GM23338 (cell line): ENCODE measurements at regions not wholly inside any gene's neighbourhood (a gene's known extent, or its start where the extent isn't known, plus 50 kb on each side); places are given as distances from the start of the nearest gene placed in this dataset.

Source experiments
- ATAC-seq: fragments of 200-7000 bp; cut with Tn5 transposase; 3 replicates; pipeline ENCODE4 v1.9.1; 2020
- DNase-seq: peaks from one replicate; pipeline ENCODE4 v3.0.0-alpha.2; 2015; ENCODE audit warnings: low spot score
- H2AFZ ChIP-seq: fragments of 200-600 bp; sonication (generic); 2 replicates; pipeline ENCODE4 v1.8.0; 2016; ENCODE audit warnings: antibody characterized with exemption, mild to moderate bottlenecking, moderate library complexity
- H3F3A ChIP-seq: fragments of 200-600 bp; sonication (generic); replicated peaks from 2 replicates; pipeline ENCODE4 v1.8.0; 2017; ENCODE audit warnings: antibody characterized with exemption, mixed run types, low read depth
- H3K27ac ChIP-seq: fragments of 200-600 bp; sonication (generic); 2 replicates; pipeline ENCODE4 v1.6.1; 2016; ENCODE audit warnings: low read depth
- H3K27me3 ChIP-seq: fragments of 200-600 bp; sonication (generic); 2 replicates; pipeline ENCODE4 v1.8.0; 2016; ENCODE audit warnings: mild to moderate bottlenecking, mixed run types, moderate library complexity; ENCODE audit not compliant: insufficient read depth
- H3K36me3 ChIP-seq: fragments of 200-600 bp; sonication (generic); 2 replicates; pipeline ENCODE4 v1.8.0; 2016; ENCODE audit warnings: mild to moderate bottlenecking; ENCODE audit not compliant: insufficient read depth
- H3K4me1 ChIP-seq: fragments of 200-600 bp; sonication (generic); 2 replicates; pipeline ENCODE4 v1.8.0; 2016; ENCODE audit warnings: mild to moderate bottlenecking, moderate library complexity; ENCODE audit not compliant: insufficient read depth
- H3K4me2 ChIP-seq: fragments of 200-600 bp; sonication (generic); 2 replicates; pipeline ENCODE4 v1.7.1; 2017; ENCODE audit warnings: mixed run types
- H3K4me3 ChIP-seq: fragments of 200-600 bp; sonication (generic); 2 replicates; pipeline ENCODE4 v1.6.1; 2016; ENCODE audit warnings: mixed run types
- H3K79me2 ChIP-seq: fragments of 200-600 bp; sonication (generic); replicated peaks from 2 replicates; pipeline ENCODE4 v1.8.0; 2017; ENCODE audit warnings: mild to moderate bottlenecking; ENCODE audit not compliant: insufficient read depth
- H3K9me2 ChIP-seq: fragments of 200-600 bp; sonication (generic); 2 replicates; pipeline ENCODE4 v1.8.0; 2017; ENCODE audit not compliant: insufficient read depth
- H4K20me1 ChIP-seq: fragments of 200-600 bp; sonication (generic); replicated peaks from 2 replicates; pipeline ENCODE4 v1.8.0; 2017; ENCODE audit warnings: mild to moderate bottlenecking; ENCODE audit not compliant: insufficient read depth
- H3K27ac Mint-ChIP-seq: 2 replicates; pipeline ENCODE4 v1.8.0; 2020; ENCODE audit warnings: inconsistent platforms, mild to moderate bottlenecking, moderate library complexity, mixed read lengths
- H3K27me3 Mint-ChIP-seq: 3 replicates; pipeline ENCODE4 v1.8.0; 2022; ENCODE audit warnings: low read depth, mild to moderate bottlenecking, moderate library complexity, mixed read lengths, inconsistent platforms; ENCODE audit not compliant: insufficient read depth, poor library complexity
- H3K36me3 Mint-ChIP-seq: 3 replicates; pipeline ENCODE4 v1.8.0; 2021; ENCODE audit warnings: low read depth, mild to moderate bottlenecking, inconsistent platforms, moderate library complexity, mixed read lengths
- H3K4me1 Mint-ChIP-seq: 3 replicates; pipeline ENCODE4 v1.8.0; 2020; ENCODE audit warnings: mild to moderate bottlenecking, inconsistent platforms, mixed read lengths
- H3K4me3 Mint-ChIP-seq: 3 replicates; pipeline ENCODE4 v1.8.0; 2021; ENCODE audit warnings: moderate library complexity, mild to moderate bottlenecking, inconsistent platforms, mixed read lengths
- H3K9me3 Mint-ChIP-seq: 3 replicates; pipeline ENCODE4 v1.8.0; 2020; ENCODE audit warnings: moderate library complexity, mild to moderate bottlenecking, inconsistent platforms, mixed read lengths
- CREB1 ChIP-seq: fragments of 250-450 bp; sonication (Bioruptor Pico); IDR thresholded peaks from 2 replicates; pipeline ENCODE4 v1.5.0; 2020; ENCODE audit warnings: low read depth, mild to moderate bottlenecking, moderate library complexity
- CTCF ChIP-seq, 2 experiments: fragments of 200-600 bp in 1 of 2; sonication (generic) in 1 of 2; conservative IDR thresholded peaks; 2 replicates each; pipeline versions ENCODE4 v1.5.1 to v1.6.1; 2016 to 2017; ENCODE audit warnings: antibody characterized with exemption in 2 of 2, low read depth in 2 of 2, mild to moderate bottlenecking in 2 of 2, moderate library complexity in 1 of 2
- EZH2 ChIP-seq: fragments of 200-600 bp; sonication (generic); IDR thresholded peaks from one replicate; pipeline ENCODE4 v1.8.0; 2017; ENCODE audit warnings: antibody characterized with exemption, mild to moderate bottlenecking, low read depth; ENCODE audit not compliant: unreplicated experiment
- JUNB ChIP-seq: IDR thresholded peaks from one replicate; pipeline ENCODE4 v1.6.1; 2016; ENCODE audit warnings: antibody characterized with exemption; ENCODE audit not compliant: unreplicated experiment
- NANOG ChIP-seq: IDR thresholded peaks from 2 replicates; pipeline ENCODE4 v1.6.1; 2016; ENCODE audit warnings: antibody characterized with exemption, borderline replicate concordance
- POLR2AphosphoS5 ChIP-seq: IDR thresholded peaks from 2 replicates; pipeline ENCODE4 v1.6.1; 2016; ENCODE audit warnings: antibody characterized with exemption, low read depth
- STAT1 ChIP-seq: IDR thresholded peaks from one replicate; pipeline ENCODE4 v1.6.1; 2016; ENCODE audit warnings: antibody characterized with exemption; ENCODE audit not compliant: unreplicated experiment
- ZNF114 ChIP-seq: fragments of 250-450 bp; sonication (Bioruptor Pico); IDR thresholded peaks from 2 replicates; pipeline ENCODE4 v1.5.0; 2020; ENCODE audit warnings: mild to moderate bottlenecking, moderate library complexity
- ZNF331 ChIP-seq: fragments of 250-450 bp; sonication (Bioruptor Pico); IDR thresholded peaks from 2 replicates; pipeline ENCODE4 v1.5.0; 2020; ENCODE audit warnings: low read depth, mild to moderate bottlenecking, moderate library complexity
- TF ChIP-seq, protein P1 (sequence below): IDR thresholded peaks from one replicate; pipeline ENCODE4 v1.6.1; 2018; ENCODE audit warnings: antibody characterized with exemption; ENCODE audit not compliant: unreplicated experiment
- TF ChIP-seq, protein P2 (sequence below): fragments of 250-450 bp; sonication (Bioruptor Pico); IDR thresholded peaks from 2 replicates; pipeline ENCODE4 v1.5.0; 2020; ENCODE audit warnings: mild to moderate bottlenecking, moderate library complexity

- TF ChIP-seq, protein P1, sequence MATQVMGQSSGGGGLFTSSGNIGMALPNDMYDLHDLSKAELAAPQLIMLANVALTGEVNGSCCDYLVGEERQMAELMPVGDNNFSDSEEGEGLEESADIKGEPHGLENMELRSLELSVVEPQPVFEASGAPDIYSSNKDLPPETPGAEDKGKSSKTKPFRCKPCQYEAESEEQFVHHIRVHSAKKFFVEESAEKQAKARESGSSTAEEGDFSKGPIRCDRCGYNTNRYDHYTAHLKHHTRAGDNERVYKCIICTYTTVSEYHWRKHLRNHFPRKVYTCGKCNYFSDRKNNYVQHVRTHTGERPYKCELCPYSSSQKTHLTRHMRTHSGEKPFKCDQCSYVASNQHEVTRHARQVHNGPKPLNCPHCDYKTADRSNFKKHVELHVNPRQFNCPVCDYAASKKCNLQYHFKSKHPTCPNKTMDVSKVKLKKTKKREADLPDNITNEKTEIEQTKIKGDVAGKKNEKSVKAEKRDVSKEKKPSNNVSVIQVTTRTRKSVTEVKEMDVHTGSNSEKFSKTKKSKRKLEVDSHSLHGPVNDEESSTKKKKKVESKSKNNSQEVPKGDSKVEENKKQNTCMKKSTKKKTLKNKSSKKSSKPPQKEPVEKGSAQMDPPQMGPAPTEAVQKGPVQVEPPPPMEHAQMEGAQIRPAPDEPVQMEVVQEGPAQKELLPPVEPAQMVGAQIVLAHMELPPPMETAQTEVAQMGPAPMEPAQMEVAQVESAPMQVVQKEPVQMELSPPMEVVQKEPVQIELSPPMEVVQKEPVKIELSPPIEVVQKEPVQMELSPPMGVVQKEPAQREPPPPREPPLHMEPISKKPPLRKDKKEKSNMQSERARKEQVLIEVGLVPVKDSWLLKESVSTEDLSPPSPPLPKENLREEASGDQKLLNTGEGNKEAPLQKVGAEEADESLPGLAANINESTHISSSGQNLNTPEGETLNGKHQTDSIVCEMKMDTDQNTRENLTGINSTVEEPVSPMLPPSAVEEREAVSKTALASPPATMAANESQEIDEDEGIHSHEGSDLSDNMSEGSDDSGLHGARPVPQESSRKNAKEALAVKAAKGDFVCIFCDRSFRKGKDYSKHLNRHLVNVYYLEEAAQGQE = no peak
- TF ChIP-seq ZNF114 (CRISPR knock-in tag) (no peak), ZNF331 (CRISPR knock-in tag) (no peak), CTCF (conservative IDR thresholded peaks at IDR 0.05; ENCODE audit: low read depth in 2 of 2) (no peak), NANOG (no peak), EZH2 (no peak), POLR2AphosphoS5 (no peak)
These were observed 53.4 kb upstream of the IGLL5 start (continued) for GRCh38 chr22:22834204-22834603.

GRCh38 chr22:22834783-22835182 lies 52.8 kb upstream of the IGLL5 start:
- H3K4me3 Mint-ChIP-seq = no peak overlapping the region
- H3K27ac Mint-ChIP-seq = no peak overlapping the region
- Histone ChIP-seq H3K4me2 (no peak overlapping the region), H2AFZ (no peak overlapping the region), H3K4me3 (no peak overlapping the region), H3K79me2 (no peaks in the 10 kb centered on the region), H3K9me2 (peaks cover 4% of the 10 kb centered on the region; the same call in 1 of the 2 replicates), H3K4me1 (no peaks in the 10 kb centered on the region), H3K36me3 (no peaks in the 10 kb centered on the region; the same call in 1 of the 2 replicates), H4K20me1 (no peaks in the 10 kb centered on the region), H3K27ac (no peak overlapping the region), H3F3A (no peaks in the 10 kb centered on the region), H3K27me3 (peaks cover 96% of the 10 kb centered on the region)
- H3K9me3 Mint-ChIP-seq = peaks cover 7% of the 10 kb centered on the region
- peaks cover 31% of the 10 kb centered on the region for H3K27me3 Mint-ChIP-seq
- DNase-seq (no peak), ATAC-seq (no peak)
- no peaks in the 10 kb centered on the region for H3K4me1 Mint-ChIP-seq
- H3K36me3 Mint-ChIP-seq = no peaks in the 10 kb centered on the region
- TF ChIP-seq NANOG = no peak
- TF ChIP-seq ZNF114 (CRISPR knock-in tag) = no peak
- no peak for TF ChIP-seq CREB1
- TF ChIP-seq JUNB = no peak
- no peak for TF ChIP-seq POLR2AphosphoS5
- TF ChIP-seq, protein P2, sequence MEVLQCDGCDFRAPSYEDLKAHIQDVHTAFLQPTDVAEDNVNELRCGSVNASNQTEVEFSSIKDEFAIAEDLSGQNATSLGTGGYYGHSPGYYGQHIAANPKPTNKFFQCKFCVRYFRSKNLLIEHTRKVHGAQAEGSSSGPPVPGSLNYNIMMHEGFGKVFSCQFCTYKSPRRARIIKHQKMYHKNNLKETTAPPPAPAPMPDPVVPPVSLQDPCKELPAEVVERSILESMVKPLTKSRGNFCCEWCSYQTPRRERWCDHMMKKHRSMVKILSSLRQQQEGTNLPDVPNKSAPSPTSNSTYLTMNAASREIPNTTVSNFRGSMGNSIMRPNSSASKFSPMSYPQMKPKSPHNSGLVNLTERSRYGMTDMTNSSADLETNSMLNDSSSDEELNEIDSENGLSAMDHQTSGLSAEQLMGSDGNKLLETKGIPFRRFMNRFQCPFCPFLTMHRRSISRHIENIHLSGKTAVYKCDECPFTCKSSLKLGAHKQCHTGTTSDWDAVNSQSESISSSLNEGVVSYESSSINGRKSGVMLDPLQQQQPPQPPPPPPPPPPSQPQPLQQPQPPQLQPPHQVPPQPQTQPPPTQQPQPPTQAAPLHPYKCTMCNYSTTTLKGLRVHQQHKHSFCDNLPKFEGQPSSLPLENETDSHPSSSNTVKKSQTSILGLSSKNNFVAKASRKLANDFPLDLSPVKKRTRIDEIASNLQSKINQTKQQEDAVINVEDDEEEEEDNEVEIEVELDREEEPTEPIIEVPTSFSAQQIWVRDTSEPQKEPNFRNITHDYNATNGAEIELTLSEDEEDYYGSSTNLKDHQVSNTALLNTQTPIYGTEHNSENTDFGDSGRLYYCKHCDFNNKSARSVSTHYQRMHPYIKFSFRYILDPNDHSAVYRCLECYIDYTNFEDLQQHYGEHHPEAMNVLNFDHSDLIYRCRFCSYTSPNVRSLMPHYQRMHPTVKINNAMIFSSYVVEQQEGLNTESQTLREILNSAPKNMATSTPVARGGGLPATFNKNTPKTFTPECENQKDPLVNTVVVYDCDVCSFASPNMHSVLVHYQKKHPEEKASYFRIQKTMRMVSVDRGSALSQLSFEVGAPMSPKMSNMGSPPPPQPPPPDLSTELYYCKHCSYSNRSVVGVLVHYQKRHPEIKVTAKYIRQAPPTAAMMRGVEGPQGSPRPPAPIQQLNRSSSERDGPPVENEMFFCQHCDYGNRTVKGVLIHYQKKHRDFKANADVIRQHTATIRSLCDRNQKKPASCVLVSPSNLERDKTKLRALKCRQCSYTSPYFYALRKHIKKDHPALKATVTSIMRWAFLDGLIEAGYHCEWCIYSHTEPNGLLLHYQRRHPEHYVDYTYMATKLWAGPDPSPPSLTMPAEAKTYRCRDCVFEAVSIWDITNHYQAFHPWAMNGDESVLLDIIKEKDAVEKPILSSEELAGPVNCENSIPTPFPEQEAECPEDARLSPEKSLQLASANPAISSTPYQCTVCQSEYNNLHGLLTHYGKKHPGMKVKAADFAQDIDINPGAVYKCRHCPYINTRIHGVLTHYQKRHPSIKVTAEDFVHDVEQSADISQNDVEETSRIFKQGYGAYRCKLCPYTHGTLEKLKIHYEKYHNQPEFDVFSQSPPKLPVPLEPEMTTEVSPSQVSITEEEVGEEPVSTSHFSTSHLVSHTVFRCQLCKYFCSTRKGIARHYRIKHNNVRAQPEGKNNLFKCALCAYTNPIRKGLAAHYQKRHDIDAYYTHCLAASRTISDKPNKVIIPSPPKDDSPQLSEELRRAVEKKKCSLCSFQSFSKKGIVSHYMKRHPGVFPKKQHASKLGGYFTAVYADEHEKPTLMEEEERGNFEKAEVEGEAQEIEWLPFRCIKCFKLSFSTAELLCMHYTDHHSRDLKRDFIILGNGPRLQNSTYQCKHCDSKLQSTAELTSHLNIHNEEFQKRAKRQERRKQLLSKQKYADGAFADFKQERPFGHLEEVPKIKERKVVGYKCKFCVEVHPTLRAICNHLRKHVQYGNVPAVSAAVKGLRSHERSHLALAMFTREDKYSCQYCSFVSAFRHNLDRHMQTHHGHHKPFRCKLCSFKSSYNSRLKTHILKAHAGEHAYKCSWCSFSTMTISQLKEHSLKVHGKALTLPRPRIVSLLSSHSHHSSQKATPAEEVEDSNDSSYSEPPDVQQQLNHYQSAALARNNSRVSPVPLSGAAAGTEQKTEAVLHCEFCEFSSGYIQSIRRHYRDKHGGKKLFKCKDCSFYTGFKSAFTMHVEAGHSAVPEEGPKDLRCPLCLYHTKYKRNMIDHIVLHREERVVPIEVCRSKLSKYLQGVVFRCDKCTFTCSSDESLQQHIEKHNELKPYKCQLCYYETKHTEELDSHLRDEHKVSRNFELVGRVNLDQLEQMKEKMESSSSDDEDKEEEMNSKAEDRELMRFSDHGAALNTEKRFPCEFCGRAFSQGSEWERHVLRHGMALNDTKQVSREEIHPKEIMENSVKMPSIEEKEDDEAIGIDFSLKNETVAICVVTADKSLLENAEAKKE = no peak
- TF ChIP-seq CTCF (conservative IDR thresholded peaks at IDR 0.05; ENCODE audit: low read depth in 2 of 2) = no peak
- TF ChIP-seq STAT1 = no peak
